Aorta (tissue), 5 donors: ENCODE measurements at regions not wholly inside any gene's neighbourhood (a gene's known extent, or its start where the extent isn't known, plus 50 kb on each side); places are given as distances from the start of the nearest gene placed in this dataset.

Source experiments
- ATAC-seq: fragments of 200-7000 bp; cut with Tn5 transposase; one replicate; pipeline ENCODE4 v1.9.1; 2022; ENCODE audit warnings: moderate library complexity; ENCODE audit not compliant: low FRiP score
- DNase-seq, 2 donors: peaks; one replicate each; pipeline ENCODE4 v3.0.0-alpha.2; 2020
- H3K27ac ChIP-seq, 2 donors: one replicate each; pipeline ENCODE4 v1.5.1; 2013; ENCODE audit warnings: low read length in 2 of 2, mild to moderate bottlenecking in 2 of 2, moderate library complexity in 2 of 2, control low read depth in 1 of 2, inconsistent platforms in 1 of 2, low read depth in 1 of 2
- H3K27me3 ChIP-seq, 2 donors: one replicate each; pipeline ENCODE4 v1.6.1; 2013; ENCODE audit warnings: control low read depth in 1 of 2, low read length in 1 of 2, mild to moderate bottlenecking in 1 of 2, moderate library complexity in 1 of 2; ENCODE audit not compliant: insufficient read depth in 2 of 2, control insufficient read depth in 1 of 2
- H3K36me3 ChIP-seq, 2 donors: one replicate each; pipeline ENCODE4 v1.6.1; 2013; ENCODE audit warnings: control low read depth in 1 of 2, low read length in 1 of 2, mild to moderate bottlenecking in 1 of 2; ENCODE audit not compliant: insufficient read depth in 2 of 2, control insufficient read depth in 1 of 2
- H3K4me1 ChIP-seq, 2 donors: one replicate each; pipeline ENCODE4 v1.6.1; 2013; ENCODE audit warnings: low read length in 2 of 2, control low read depth in 1 of 2, mild to moderate bottlenecking in 1 of 2, moderate library complexity in 1 of 2; ENCODE audit not compliant: insufficient read depth in 2 of 2, control insufficient read depth in 1 of 2
- H3K4me3 ChIP-seq, 2 donors: one replicate each; pipeline ENCODE4 v1.5.1; 2013; ENCODE audit warnings: low read length in 2 of 2, control low read depth in 1 of 2, mild to moderate bottlenecking in 1 of 2
- H3K9me3 ChIP-seq: one replicate; pipeline ENCODE4 v1.6.1; 2013; ENCODE audit warnings: mild to moderate bottlenecking, low read length; ENCODE audit not compliant: control insufficient read depth
- WGBS, 2 donors: extraction: QIAGEN DNeasy Blood & Tissue Kit; methylation state at CpG; one replicate each; pipeline ENCODE4 v1.1.7; 2013; 5-methylcytosine and 5-hydroxymethylcytosine counted together
- intact Hi-C, 2 donors: fragments of 100-400 bp; cut with DNase I; formaldehyde crosslinking; loops; one replicate each; pipeline versions ENCODE4 v1.14.2 to v1.15.0; 2022
- donor health status: healthy with polysubstance abuse.
- donor health status: Bipolar disorder and iron deficiency.
- donor health status: DM: no; HTN: no; CAD: no.
- donor health status: DM: no; HTN: no; CAD: no.
- donor health status: DM: yes; HTN: yes; CAD: no.

GRCh38 chr10:43873717-43874116, 225.0 kb upstream of the ZNF32 start:
- H3K4me3 ChIP-seq, result no peak overlapping the region
- no peaks in the 10 kb centered on the region for H3K4me1 ChIP-seq
- no peaks in the 10 kb centered on the region for H3K27me3 ChIP-seq
- H3K36me3 ChIP-seq, result no peaks in the 10 kb centered on the region
- no peak overlapping the region for H3K27ac ChIP-seq
- ATAC-seq (no peak), DNase-seq (no peak)
- no peaks in the 10 kb centered on the region for H3K9me3 ChIP-seq
- intact Hi-C loops, result no loop called here
- 97 to 100% methylated on average over 5 of the region's 5 CpGs for WGBS, 2 donors

- DNase-seq (no peak), ATAC-seq (no peak)
- H3K27ac ChIP-seq, result no peak overlapping the region
- no peaks in the 10 kb centered on the region for H3K36me3 ChIP-seq
- H3K27me3 ChIP-seq, result no peaks in the 10 kb centered on the region
- H3K4me1 ChIP-seq, result no peaks in the 10 kb centered on the region
- no peak overlapping the region for H3K4me3 ChIP-seq
- intact Hi-C loops, result no loop called here
- H3K9me3 ChIP-seq, result no peaks in the 10 kb centered on the region
- 97 to 98% methylated on average over 6 of the region's 6 CpGs for WGBS, 2 donors
Observed at GRCh38 chr10:43872644-43873043, 224.0 kb upstream of the ZNF32 start.

- DNase-seq (no peak), ATAC-seq (no peak)
- Histone ChIP-seq H3K27me3 (no peaks in the 10 kb centered on the region), H3K4me3 (no peak overlapping the region), H3K4me1 (no peaks in the 10 kb centered on the region), H3K27ac (no peak overlapping the region), H3K36me3 (no peaks in the 10 kb centered on the region), H3K9me3 (no peaks in the 10 kb centered on the region)
- intact Hi-C loops, result no loop called here
- WGBS, 2 donors, result 74 to 75% methylated on average over 5 of the region's 5 CpGs
Observed at GRCh38 chr10:43871545-43871944, 222.9 kb upstream of the ZNF32 start.

- Histone ChIP-seq H3K27ac (no peak overlapping the region), H3K4me1 (no peaks in the 10 kb centered on the region), H3K36me3 (no peaks in the 10 kb centered on the region), H3K9me3 (no peaks in the 10 kb centered on the region), H3K4me3 (no peak overlapping the region), H3K27me3 (no peaks in the 10 kb centered on the region)
- ATAC-seq, result peak; percentile 40
- WGBS, 2 donors, result 93% methylated on average over 12 of the region's 12 CpGs
- no peak for DNase-seq
- intact Hi-C loops, result no loop called here
Observed at GRCh38 chr10:43870968-43871439, 222.3 kb upstream of the ZNF32 start.

- ATAC-seq (no peak), DNase-seq (no peak)
- 96 to 98% methylated on average over 8 of the region's 8 CpGs for WGBS, 2 donors
- H3K27ac ChIP-seq, result no peak overlapping the region
- no peaks in the 10 kb centered on the region for H3K9me3 ChIP-seq
- no peaks in the 10 kb centered on the region for H3K27me3 ChIP-seq
- no peaks in the 10 kb centered on the region for H3K36me3 ChIP-seq
- intact Hi-C loops, result loop anchor here in 1 of 2 donors (5.0 kb wide), 1 partner anchor 93 kb away; no protein-coding TSS in a partner anchor
- H3K4me3 ChIP-seq, result no peak overlapping the region
- H3K4me1 ChIP-seq, result no peaks in the 10 kb centered on the region
Observed at GRCh38 chr10:43869669-43870322, 221.1 kb upstream of the ZNF32 start.

- intact Hi-C loops, result loop anchor here in 1 of 2 donors (5.0 kb wide), 1 partner anchor 93 kb away; no protein-coding TSS in a partner anchor
Observed at GRCh38 chr10:43868952-43869351, 220.3 kb upstream of the ZNF32 start.

GRCh38 chr10:43867667-43868565, 219.2 kb upstream of the ZNF32 start:
- Histone ChIP-seq H3K27me3 (no peaks in the 10 kb centered on the region), H3K4me3 (no peak overlapping the region), H3K36me3 (no peaks in the 10 kb centered on the region), H3K9me3 (no peaks in the 10 kb centered on the region), H3K4me1 (peaks cover 0 to 5% of the 10 kb centered on the region in 2 donors), H3K27ac (no peak overlapping the region)
- no peak for ATAC-seq
- intact Hi-C loops, result loop anchor here in 1 of 2 donors (5.0 kb wide), 1 partner anchor 94 kb away; no protein-coding TSS in a partner anchor
- no peak for DNase-seq
- WGBS, 2 donors, result 68 to 72% methylated on average over 16 of the region's 16 CpGs

More at GRCh38 chr10:43868952-43869351, 220.3 kb upstream of the ZNF32 start:
- Histone ChIP-seq H3K27me3 (no peaks in the 10 kb centered on the region), H3K4me1 (no peaks in the 10 kb centered on the region), H3K36me3 (no peaks in the 10 kb centered on the region), H3K4me3 (no peak overlapping the region), H3K9me3 (no peaks in the 10 kb centered on the region), H3K27ac (no peak overlapping the region)
- DNase-seq, result no peak
- no peak for ATAC-seq
- 97% methylated on average over 6 of the region's 6 CpGs for WGBS, 2 donors

GRCh38 chr10:43867113-43867512, 218.4 kb upstream of the ZNF32 start:
- DNase-seq, result no peak
- no peak overlapping the region for H3K4me3 ChIP-seq
- H3K27me3 ChIP-seq, result no peaks in the 10 kb centered on the region
- ATAC-seq, result no peak
- no peaks in the 10 kb centered on the region for H3K9me3 ChIP-seq
- H3K4me1 ChIP-seq, result peaks cover 2 to 12% of the 10 kb centered on the region in 2 donors
- H3K36me3 ChIP-seq, result no peaks in the 10 kb centered on the region
- WGBS, 2 donors, result 94 to 99% methylated on average over 7 of the region's 7 CpGs
- intact Hi-C loops, result loop anchor here in 1 of 2 donors (5.0 kb wide), 1 partner anchor 95 kb away; no protein-coding TSS in a partner anchor
- H3K27ac ChIP-seq, result no peak overlapping the region
